ENCODE measurements at regions not wholly inside any gene's neighbourhood (a gene's known extent, or its start where the extent isn't known, plus 50 kb on each side); places are given as distances from the start of the nearest gene placed in this dataset.

- Mint-ChIP-seq H3K4me3 (ENCODE audit: low read depth) (no peak overlapping the region), H3K27ac (no peak overlapping the region), H3K9me3 (no peaks in the 10 kb centered on the region), H3K36me3 (ENCODE audit: low read depth) (no peaks in the 10 kb centered on the region), H3K4me1 (ENCODE audit: low read depth) (peaks cover 15% of the 10 kb centered on the region), H3K27me3 (ENCODE audit: low read depth) (peaks cover 9% of the 10 kb centered on the region)
- DNase-seq (ENCODE audit: low spot score) = no peak
- intact Hi-C loops (cut with micrococcal nuclease) = no loop called here
Measured at GRCh38 chr6:156657296-156657695, 119.9 kb upstream of the ARID1B start.

- peaks cover 9% of the 10 kb centered on the region for H3K27me3 Mint-ChIP-seq (ENCODE audit: low read depth)
- H3K9me3 Mint-ChIP-seq = no peaks in the 10 kb centered on the region
- DNase-seq (ENCODE audit: low spot score) = no peak
- H3K4me1 Mint-ChIP-seq (ENCODE audit: low read depth) = peaks cover 10% of the 10 kb centered on the region
- H3K4me3 Mint-ChIP-seq (ENCODE audit: low read depth) = no peak overlapping the region
- H3K36me3 Mint-ChIP-seq (ENCODE audit: low read depth) = no peaks in the 10 kb centered on the region
- intact Hi-C loops (cut with micrococcal nuclease) = no loop called here
- no peak overlapping the region for H3K27ac Mint-ChIP-seq
Measured at GRCh38 chr6:156654919-156655918, 122.0 kb upstream of the ARID1B start.

- DNase-seq (ENCODE audit: low spot score) = no peak
- Mint-ChIP-seq H3K27me3 (ENCODE audit: low read depth) (peaks cover 20% of the 10 kb centered on the region), H3K9me3 (no peaks in the 10 kb centered on the region), H3K36me3 (ENCODE audit: low read depth) (no peaks in the 10 kb centered on the region), H3K27ac (no peak overlapping the region), H3K4me3 (ENCODE audit: low read depth) (no peak overlapping the region), H3K4me1 (ENCODE audit: low read depth) (peaks cover 4% of the 10 kb centered on the region)
- intact Hi-C loops (cut with micrococcal nuclease) = no loop called here
Measured at GRCh38 chr6:156652231-156652750, 124.9 kb upstream of the ARID1B start.

- Mint-ChIP-seq H3K27ac (no peak overlapping the region), H3K4me1 (ENCODE audit: low read depth) (peaks cover 4% of the 10 kb centered on the region), H3K9me3 (no peaks in the 10 kb centered on the region), H3K27me3 (ENCODE audit: low read depth) (peaks cover 27% of the 10 kb centered on the region), H3K4me3 (ENCODE audit: low read depth) (no peak overlapping the region), H3K36me3 (ENCODE audit: low read depth) (no peaks in the 10 kb centered on the region)
- no peak for DNase-seq (ENCODE audit: low spot score)
- intact Hi-C loops (cut with micrococcal nuclease) = no loop called here
Measured at GRCh38 chr6:156651486-156651885, 125.7 kb upstream of the ARID1B start.

- H3K27ac Mint-ChIP-seq = no peak overlapping the region
- no peaks in the 10 kb centered on the region for H3K9me3 Mint-ChIP-seq
Measured at GRCh38 chr6:156650896-156651390, 126.2 kb upstream of the ARID1B start.

GRCh38 chr6:156648616-156649015 is 128.6 kb upstream of the ARID1B start:
- Mint-ChIP-seq H3K4me1 (ENCODE audit: low read depth) (peaks cover 4% of the 10 kb centered on the region), H3K36me3 (ENCODE audit: low read depth) (no peaks in the 10 kb centered on the region), H3K4me3 (ENCODE audit: low read depth) (no peak overlapping the region), H3K27me3 (ENCODE audit: low read depth) (peaks cover 32% of the 10 kb centered on the region), H3K9me3 (no peaks in the 10 kb centered on the region), H3K27ac (no peak overlapping the region)
- DNase-seq (ENCODE audit: low spot score) = no peak
- intact Hi-C loops (cut with micrococcal nuclease) = no loop called here

More at GRCh38 chr6:156650896-156651390, 126.2 kb upstream of the ARID1B start:
- H3K4me3 Mint-ChIP-seq (ENCODE audit: low read depth) = no peak overlapping the region
- H3K4me1 Mint-ChIP-seq (ENCODE audit: low read depth) = peaks cover 4% of the 10 kb centered on the region
- H3K36me3 Mint-ChIP-seq (ENCODE audit: low read depth) = no peaks in the 10 kb centered on the region
- peaks cover 29% of the 10 kb centered on the region for H3K27me3 Mint-ChIP-seq (ENCODE audit: low read depth)
- intact Hi-C loops (cut with micrococcal nuclease) = no loop called here
- no peak for DNase-seq (ENCODE audit: low spot score)

GRCh38 chr6:156647991-156648390 is 129.2 kb upstream of the ARID1B start:
- H3K36me3 Mint-ChIP-seq (ENCODE audit: low read depth) = no peaks in the 10 kb centered on the region

GRCh38 chr6:156647140-156647784 is 129.9 kb upstream of the ARID1B start:
- H3K4me3 Mint-ChIP-seq (ENCODE audit: low read depth) = no peak overlapping the region
- no peaks in the 10 kb centered on the region for H3K9me3 Mint-ChIP-seq
- H3K36me3 Mint-ChIP-seq (ENCODE audit: low read depth) = no peaks in the 10 kb centered on the region
- no peak overlapping the region for H3K27ac Mint-ChIP-seq
- H3K4me1 Mint-ChIP-seq (ENCODE audit: low read depth) = peaks cover 4% of the 10 kb centered on the region
- peaks cover 35% of the 10 kb centered on the region for H3K27me3 Mint-ChIP-seq (ENCODE audit: low read depth)
- intact Hi-C loops (cut with micrococcal nuclease) = no loop called here
- DNase-seq (ENCODE audit: low spot score) = no peak

More at GRCh38 chr6:156647991-156648390, 129.2 kb upstream of the ARID1B start:
- Mint-ChIP-seq H3K27me3 (ENCODE audit: low read depth) (peaks cover 35% of the 10 kb centered on the region), H3K9me3 (no peaks in the 10 kb centered on the region), H3K4me1 (ENCODE audit: low read depth) (peaks cover 4% of the 10 kb centered on the region), H3K27ac (no peak overlapping the region), H3K4me3 (ENCODE audit: low read depth) (no peak overlapping the region)
- intact Hi-C loops (cut with micrococcal nuclease) = no loop called here
- DNase-seq (ENCODE audit: low spot score) = no peak

- Mint-ChIP-seq H3K9me3 (no peaks in the 10 kb centered on the region), H3K4me3 (ENCODE audit: low read depth) (no peak overlapping the region), H3K27me3 (ENCODE audit: low read depth) (peaks cover 35% of the 10 kb centered on the region), H3K4me1 (ENCODE audit: low read depth) (peaks cover 4% of the 10 kb centered on the region), H3K36me3 (ENCODE audit: low read depth) (no peaks in the 10 kb centered on the region), H3K27ac (no peak overlapping the region)
- intact Hi-C loops (cut with micrococcal nuclease) = no loop called here
- no peak for DNase-seq (ENCODE audit: low spot score)
Measured at GRCh38 chr6:156646496-156646895, 130.7 kb upstream of the ARID1B start.

- no peaks in the 10 kb centered on the region for H3K36me3 Mint-ChIP-seq (ENCODE audit: low read depth)
- peaks cover 35% of the 10 kb centered on the region for H3K27me3 Mint-ChIP-seq (ENCODE audit: low read depth)
- no peak overlapping the region for H3K27ac Mint-ChIP-seq
- DNase-seq (ENCODE audit: low spot score) = no peak
- peaks cover 4% of the 10 kb centered on the region for H3K4me1 Mint-ChIP-seq (ENCODE audit: low read depth)
- intact Hi-C loops (cut with micrococcal nuclease) = no loop called here
- H3K9me3 Mint-ChIP-seq = no peaks in the 10 kb centered on the region
- H3K4me3 Mint-ChIP-seq (ENCODE audit: low read depth) = no peak overlapping the region
Measured at GRCh38 chr6:156645097-156645496, 132.1 kb upstream of the ARID1B start.

- no peaks in the 10 kb centered on the region for H3K36me3 Mint-ChIP-seq (ENCODE audit: low read depth)
- H3K4me1 Mint-ChIP-seq (ENCODE audit: low read depth) = peaks cover 7% of the 10 kb centered on the region
- no peak for DNase-seq (ENCODE audit: low spot score)
- no peak overlapping the region for H3K27ac Mint-ChIP-seq
- H3K27me3 Mint-ChIP-seq (ENCODE audit: low read depth) = peaks cover 6% of the 10 kb centered on the region
- no peaks in the 10 kb centered on the region for H3K9me3 Mint-ChIP-seq
- no peak overlapping the region for H3K4me3 Mint-ChIP-seq (ENCODE audit: low read depth)
- intact Hi-C loops (cut with micrococcal nuclease) = no loop called here
Measured at GRCh38 chr6:156639009-156639721, 138.0 kb upstream of the ARID1B start.

GRCh38 chr6:156638581-156638980 is 138.6 kb upstream of the ARID1B start:
- H3K4me3 Mint-ChIP-seq (ENCODE audit: low read depth) = no peak overlapping the region
- no peaks in the 10 kb centered on the region for H3K36me3 Mint-ChIP-seq (ENCODE audit: low read depth)
- H3K4me1 Mint-ChIP-seq (ENCODE audit: low read depth) = peaks cover 10% of the 10 kb centered on the region
- H3K9me3 Mint-ChIP-seq = no peaks in the 10 kb centered on the region
- H3K27me3 Mint-ChIP-seq (ENCODE audit: low read depth) = peaks cover 4% of the 10 kb centered on the region
- DNase-seq (ENCODE audit: low spot score) = no peak
- no peak overlapping the region for H3K27ac Mint-ChIP-seq
- intact Hi-C loops (cut with micrococcal nuclease) = no loop called here

Data from activated T-helper 2 cell treated with anti-CD3 and anti-CD28 coated beads, Interferon-gamma antibody, Interleukin-2, Interleukin-4, amounts not matched to agents 10 μg/mL and 5 μg/mL and 100 μg/mL, durations not matched to agents 14 hours and 24 hours and 36 hours (primary cell).